Astrocyte of the cerebellum (primary cell): ENCODE measurements at regions not wholly inside any gene's neighbourhood (a gene's known extent, or its start where the extent isn't known, plus 50 kb on each side); places are given as distances from the start of the nearest gene placed in this dataset.
"Not testable (repeated sequence)": the region's sequence is repeated elsewhere in the genome, so short reads cannot be mapped to it uniquely, and the experiment has no call there.

Source experiments
- DNase-seq: peaks from one replicate; pipeline ENCODE4 v3.0.0-alpha.2; 2011; ENCODE audit warnings: low read depth
- H3K4me3 ChIP-seq: 2 replicates; pipeline ENCODE4 v1.5.1; 2011; ENCODE audit warnings: mild to moderate bottlenecking, low read depth, low read length, moderate library complexity
- CTCF ChIP-seq: IDR thresholded peaks from 2 replicates; pipeline ENCODE4 v1.5.1; 2012; ENCODE audit warnings: low read length, low read depth, moderate library complexity, mild to moderate bottlenecking; ENCODE audit errors: missing control alignments
- in situ Hi-C: cut with HindIII; loops from 2 replicates; pipeline ENCODE4 v1.10.0; 2017; ENCODE audit warnings: low sequenced_read_pairs

- H3K4me3 ChIP-seq, result no peak overlapping the region
- DNase-seq, result no peak
- in situ Hi-C loops, result no loop called here
- no peak for TF ChIP-seq CTCF
These were observed 352.7 kb downstream of the NKX6-1 start for GRCh38 chr4:84146300-84146959.

- in situ Hi-C loops, result no loop called here
- no peak for TF ChIP-seq CTCF
- no peak for DNase-seq
- H3K4me3 ChIP-seq, result no peak overlapping the region
These were observed 353.9 kb downstream of the NKX6-1 start for GRCh38 chr4:84145176-84145575.

GRCh38 chr4:84126911-84127310 lies 372.2 kb downstream of the NKX6-1 start:
- in situ Hi-C loops, H3K4me3 ChIP-seq, DNase-seq: not testable (repeated sequence)

GRCh38 chr4:84126061-84126787 lies 372.9 kb downstream of the NKX6-1 start:
- in situ Hi-C loops, result no loop called here
- H3K4me3 ChIP-seq, result no peak overlapping the region
- TF ChIP-seq CTCF, result no peak
- no peak for DNase-seq

GRCh38 chr4:84110040-84110439 lies 389.1 kb downstream of the NKX6-1 start:
- no peak for DNase-seq
- H3K4me3 ChIP-seq, result no peak overlapping the region
- in situ Hi-C loops, result no loop called here
- no peak for TF ChIP-seq CTCF

GRCh38 chr4:84101653-84102625 lies 397.2 kb downstream of the NKX6-1 start:
- DNase-seq, in situ Hi-C loops, H3K4me3 ChIP-seq: not testable (repeated sequence)

GRCh38 chr4:84100071-84100470 lies 399.0 kb downstream of the NKX6-1 start:
- in situ Hi-C loops, result no loop called here
- no peak for DNase-seq
- H3K4me3 ChIP-seq, result no peak overlapping the region
- no peak for TF ChIP-seq CTCF
